ENCODE measurements at regions not wholly inside any gene's neighbourhood (a gene's known extent, or its start where the extent isn't known, plus 50 kb on each side); places are given as distances from the start of the nearest gene placed in this dataset.

- no peak for TF ChIP-seq CTCF (conservative IDR thresholded peaks at IDR 0.05)
- TF ChIP-seq ZFX (IDR thresholded peaks at IDR 0.05), result no peak
These were observed 65.3 kb upstream of the OTOS start for GRCh38 chr2:240205772-240206171.

All from C4-2B (cell line).